Activated CD8-positive, alpha-beta memory T cell treated with anti-CD3 and anti-CD28 coated beads for 48 hours (primary cell): ENCODE measurements at regions not wholly inside any gene's neighbourhood (a gene's known extent, or its start where the extent isn't known, plus 50 kb on each side); places are given as distances from the start of the nearest gene placed in this dataset.

Experiments used
- DNase-seq, 3 experiments: peaks; one replicate each; pipeline ENCODE4 v3.0.0-alpha.2; 2020; ENCODE audit warnings: low read depth in 2 of 3, low spot score in 2 of 3

DNA sequence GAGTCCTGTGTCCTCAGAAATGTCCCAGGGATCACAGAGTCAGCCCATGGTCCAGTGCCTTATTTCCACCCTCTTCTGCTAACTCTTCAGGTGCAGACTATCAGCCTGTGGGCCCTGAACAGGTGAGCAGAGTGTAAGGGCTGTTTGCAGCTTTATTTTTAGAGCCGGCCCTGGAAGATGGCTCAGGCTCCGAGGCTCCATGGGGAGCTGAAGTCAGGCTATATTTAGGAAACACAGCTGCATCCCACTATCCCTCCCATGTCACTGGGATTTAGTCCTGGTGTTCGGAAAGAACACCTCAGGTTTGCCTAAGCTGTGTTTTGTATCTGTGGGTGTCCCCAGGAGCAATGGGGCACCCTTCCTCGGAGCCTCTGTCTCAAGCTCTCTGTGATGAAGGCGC is 126.9 kb downstream of the RPS24 start:
- no peak for DNase-seq

DNA sequence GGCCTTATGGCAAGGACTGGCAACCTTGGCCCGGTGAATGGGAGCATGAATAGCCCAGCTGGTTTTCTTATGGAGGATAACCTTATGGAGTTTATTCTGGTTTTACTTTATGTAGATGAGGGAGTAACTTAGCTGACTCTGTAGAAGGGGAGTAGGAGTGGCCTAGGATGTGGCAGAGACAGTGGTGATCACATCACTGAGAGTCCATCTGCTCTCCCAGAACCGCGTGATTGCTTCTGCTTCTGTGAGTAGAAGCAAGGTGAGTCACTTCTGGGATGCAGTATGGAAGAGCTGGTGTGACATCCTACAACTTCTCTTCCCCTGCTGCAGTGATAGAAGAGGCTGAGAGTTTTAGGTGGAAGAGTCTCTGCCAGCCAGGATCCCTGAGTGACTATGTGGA is 129.2 kb downstream of the RPS24 start:
- DNase-seq = no peak

DNA sequence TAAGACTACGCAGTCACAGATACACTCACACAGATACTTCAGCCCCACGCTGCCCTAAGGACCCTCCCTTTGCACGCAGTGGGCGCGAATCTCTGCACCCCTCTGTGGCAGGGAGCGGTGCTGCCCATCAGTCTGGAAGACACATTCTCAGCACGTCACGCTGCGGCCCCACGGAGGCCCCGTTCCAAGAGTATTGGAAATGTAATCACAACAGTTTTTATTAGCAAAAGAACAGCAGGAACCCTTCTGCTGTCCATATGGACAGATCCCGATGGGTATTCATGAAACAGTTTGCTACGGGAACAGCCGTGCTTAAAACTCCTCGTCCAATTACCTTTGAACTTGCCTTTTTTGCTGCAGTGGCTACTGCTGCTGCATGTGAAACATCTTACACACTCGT is 131.0 kb downstream of the RPS24 start:
- no peak for DNase-seq

DNA sequence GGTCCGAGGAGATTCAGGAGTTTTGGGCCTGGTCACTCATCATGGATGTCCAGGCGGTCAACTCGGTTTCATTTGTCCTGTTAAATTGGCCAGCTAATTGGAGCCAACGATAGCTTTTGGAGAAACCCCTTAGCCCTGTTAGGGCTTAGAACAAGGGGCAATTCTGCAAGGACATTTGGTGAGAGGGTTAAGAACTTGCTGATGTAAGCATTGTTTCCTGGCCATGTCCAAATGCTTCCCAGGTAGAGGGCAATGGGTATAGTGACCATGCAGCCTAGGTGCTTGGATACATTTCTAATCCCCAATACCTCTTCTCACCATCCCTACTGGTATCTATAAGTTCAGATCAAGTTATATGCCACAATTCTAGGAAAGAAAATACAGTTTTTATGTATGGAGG is 131.5 kb downstream of the RPS24 start:
- DNase-seq = no peak

DNA sequence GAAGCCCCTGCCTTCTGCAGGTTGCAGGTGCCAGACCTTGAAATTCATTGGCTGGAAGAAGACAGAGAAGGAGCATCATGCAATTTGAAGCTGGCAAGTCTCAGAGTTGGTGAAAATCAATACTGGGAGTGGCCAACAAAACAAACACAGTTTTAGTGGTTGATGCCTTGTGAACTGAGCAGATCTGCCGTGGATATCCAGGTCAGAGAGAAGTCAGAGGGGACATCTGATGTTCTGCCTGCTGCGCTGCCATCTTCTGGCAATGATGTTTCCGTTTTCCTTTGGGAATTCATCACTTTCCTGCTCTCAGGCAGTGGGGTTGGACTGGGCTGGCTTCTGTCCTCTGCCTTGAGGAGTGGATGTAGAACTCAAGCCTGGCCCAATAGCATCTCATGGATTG is 132.0 kb downstream of the RPS24 start:
- DNase-seq = no peak

DNA sequence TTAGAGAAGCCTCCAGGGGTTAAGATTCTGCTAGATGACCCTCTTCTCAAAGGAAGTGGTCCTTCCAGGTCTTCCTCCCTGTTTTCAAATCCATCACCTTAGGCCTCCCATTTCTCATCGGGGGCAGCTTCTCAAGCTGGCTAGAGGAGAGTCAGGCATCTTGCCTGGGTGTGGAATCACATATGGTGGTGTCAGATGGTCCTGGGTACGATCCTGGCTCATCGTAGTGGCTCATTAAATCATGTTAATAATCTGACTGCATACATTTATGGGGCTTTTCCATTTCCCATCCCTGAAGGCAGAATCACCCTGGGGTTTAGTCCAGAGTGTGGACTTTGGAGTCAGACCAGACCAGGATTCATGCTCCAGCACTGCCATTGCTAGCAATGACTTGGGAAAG is 132.6 kb downstream of the RPS24 start:
- no peak for DNase-seq

DNA sequence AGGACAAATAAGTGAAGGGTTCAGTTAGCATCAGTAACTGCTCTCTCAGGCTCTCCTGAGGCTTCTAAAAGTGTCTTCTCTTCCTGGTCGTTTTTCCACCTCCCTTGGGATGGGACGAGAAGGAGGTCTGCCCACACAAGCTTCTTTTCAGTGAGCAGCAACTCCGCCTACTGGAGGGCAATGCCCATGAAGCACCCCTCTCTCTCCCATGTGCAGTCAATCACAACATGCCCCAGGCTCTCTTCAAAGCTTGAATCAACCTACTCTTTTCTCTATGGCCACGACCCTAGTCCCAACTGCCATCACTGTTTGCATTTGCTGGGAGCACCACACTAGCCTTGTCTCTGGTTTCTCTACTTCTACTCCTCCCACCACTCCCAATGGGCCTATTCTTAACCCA is 135.6 kb downstream of the RPS24 start:
- DNase-seq = no peak

DNA sequence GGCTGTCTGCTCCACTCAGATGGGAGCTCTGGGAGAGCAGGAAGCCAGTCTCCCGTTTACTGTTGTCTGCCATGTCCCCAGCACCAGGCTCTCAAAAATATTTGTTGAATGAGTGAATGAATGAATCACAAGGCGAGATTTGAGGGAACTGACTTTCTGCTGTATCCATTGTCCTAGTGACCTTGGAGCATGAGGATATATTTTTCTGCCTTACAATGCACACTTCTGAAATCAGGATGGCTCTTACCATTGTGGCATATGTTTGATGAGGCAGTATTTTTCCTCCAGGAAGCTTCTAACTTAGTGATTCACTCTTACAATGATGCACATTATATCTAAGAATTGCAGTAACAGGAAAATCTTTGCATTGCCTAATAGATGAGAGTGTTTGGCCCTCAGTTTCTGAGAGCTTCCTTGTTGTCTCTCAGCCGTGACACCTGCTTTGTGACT is 136.4 kb downstream of the RPS24 start:
- DNase-seq = no peak

DNA sequence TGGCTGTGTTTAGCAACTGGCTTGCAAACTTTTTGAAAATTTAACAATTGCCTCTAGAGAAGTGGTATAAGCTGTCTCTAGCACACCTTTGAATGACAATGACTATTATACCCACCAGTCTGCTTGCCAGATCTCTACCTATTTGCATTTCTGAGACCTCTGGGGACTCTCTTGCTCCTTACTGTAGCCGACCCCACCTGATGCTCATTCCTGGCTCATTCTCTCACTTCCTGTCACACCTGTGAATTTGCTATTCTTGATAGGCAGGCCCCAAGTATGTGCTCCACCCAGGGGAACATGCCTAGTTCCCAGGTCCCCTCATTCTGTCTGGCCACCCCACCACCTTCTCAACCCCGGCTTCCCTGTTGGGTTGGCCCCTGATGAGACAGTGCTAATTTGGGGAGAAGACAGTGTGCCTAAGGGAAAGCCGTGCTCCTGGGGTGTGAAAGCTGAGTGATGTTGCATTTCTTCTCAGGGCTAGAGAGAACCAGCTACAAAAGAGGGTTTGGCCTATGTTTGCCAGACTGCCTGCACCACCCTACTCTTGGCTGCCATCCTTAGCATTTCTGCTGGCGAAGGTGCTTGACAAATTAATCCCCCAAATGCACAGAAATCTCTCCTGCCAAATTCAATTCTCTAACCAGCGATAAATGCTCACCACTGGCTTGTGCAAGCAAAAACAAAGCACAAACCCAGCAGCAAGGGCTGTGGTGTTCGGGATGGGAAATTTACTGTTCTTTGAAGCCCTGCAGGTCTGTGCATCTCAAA is 138.2 kb downstream of the RPS24 start:
- DNase-seq = no peak

DNA sequence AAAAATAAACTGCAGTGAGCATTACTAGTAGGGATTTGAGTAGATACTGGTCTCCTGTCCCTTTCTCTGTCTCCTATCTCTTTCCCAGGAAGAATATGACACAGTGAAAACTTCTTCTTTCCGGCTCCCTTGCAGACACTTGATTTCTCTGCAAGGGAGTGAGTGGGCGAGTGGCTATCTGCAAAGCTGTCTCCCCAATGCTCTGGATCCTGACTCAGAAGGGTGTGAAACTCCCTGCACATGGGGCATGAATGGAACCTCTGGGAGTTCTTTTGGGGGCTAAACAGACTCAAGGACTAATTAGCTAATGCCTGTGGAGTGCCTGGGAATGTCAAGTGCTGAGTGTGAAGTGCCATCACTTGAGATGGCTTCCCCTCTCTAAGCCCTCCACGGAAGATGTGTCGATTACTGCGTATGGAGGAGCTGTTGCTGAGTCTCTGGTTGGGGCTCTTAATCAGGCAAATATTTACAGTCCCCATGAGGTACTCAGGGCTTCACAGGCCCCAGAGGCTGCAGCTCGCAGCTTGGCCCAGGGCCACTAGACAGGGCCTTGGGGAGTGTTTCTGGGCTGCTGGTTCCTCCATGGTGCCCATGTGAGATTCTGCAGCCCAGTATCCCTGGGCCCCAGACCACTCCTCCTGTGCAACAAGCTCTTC is 139.8 kb downstream of the RPS24 start:
- DNase-seq = no peak

DNA sequence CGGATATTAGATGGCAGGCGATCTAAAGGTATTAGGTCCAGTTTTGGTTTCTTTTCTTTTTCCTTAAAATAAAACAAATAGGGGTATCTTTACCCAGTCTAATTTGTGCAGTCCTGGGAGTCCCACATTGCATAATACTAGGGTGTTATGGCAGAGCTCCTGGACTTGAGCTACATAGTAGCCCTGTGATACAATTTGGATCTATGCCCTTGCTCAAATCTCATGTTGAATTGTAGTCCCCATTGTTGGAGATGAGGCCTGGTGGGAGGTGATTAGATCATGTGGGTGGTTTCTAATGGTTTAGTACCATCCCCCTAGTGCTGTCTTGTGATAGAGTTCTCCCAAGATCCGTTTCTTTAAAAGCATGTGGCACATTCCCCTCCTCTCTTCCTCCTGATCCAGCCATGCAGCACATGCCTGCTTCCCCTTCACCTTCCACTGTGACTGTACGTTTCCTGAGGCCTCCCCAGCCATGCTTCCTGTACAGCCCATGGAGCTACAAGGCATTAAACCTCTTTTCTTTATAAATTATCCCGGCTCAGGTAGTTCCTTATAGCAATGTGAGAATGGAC is 141.9 kb downstream of the RPS24 start:
- DNase-seq = no peak

DNA sequence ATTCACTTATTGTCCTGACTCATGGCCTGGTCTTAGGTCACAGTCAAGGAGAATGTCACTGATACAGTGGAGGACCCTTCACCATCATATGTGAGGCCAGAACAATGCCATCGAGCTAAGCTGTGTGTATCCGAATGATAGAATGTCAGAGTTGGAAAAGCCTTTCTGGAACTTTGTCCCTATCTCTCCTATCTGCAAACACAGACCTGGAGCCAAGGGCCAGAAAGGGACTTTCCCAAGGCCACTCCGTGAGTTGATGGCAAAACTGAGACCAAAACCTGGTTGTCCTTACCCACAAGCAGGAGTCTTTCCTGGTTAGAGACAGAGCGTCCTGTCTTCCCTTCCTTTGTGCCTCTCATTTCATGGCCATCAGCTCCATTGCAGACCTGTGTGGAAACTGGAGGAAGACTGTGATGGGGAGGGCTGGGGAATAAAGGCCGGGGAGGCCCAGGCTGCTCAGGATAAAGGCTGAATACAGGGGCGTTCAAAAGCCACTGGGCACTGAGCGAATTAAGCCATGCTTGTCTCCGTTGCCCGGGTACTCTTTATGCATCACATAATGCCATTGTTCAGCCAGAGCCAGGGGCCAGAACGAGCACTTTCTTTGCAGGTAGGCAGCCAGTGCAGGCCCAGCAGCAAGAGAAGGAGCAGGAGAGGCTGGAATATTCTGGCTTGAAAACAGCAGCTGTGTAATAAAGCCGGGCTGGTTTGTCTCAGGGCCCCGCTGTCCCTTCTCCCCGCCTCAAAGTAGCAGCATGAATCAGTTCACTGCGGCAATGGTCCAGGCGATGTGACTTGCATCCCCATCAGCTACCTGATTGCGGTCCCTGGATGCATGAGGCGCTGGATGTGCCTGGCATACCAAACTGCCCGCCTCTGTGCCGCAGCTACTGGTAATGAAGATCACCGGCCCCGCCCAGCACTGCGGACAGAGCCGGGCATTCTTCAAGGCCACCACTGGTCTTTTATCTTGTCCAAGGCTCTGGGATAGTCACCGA is 143.0 kb downstream of the RPS24 start:
- DNase-seq = no peak

DNA sequence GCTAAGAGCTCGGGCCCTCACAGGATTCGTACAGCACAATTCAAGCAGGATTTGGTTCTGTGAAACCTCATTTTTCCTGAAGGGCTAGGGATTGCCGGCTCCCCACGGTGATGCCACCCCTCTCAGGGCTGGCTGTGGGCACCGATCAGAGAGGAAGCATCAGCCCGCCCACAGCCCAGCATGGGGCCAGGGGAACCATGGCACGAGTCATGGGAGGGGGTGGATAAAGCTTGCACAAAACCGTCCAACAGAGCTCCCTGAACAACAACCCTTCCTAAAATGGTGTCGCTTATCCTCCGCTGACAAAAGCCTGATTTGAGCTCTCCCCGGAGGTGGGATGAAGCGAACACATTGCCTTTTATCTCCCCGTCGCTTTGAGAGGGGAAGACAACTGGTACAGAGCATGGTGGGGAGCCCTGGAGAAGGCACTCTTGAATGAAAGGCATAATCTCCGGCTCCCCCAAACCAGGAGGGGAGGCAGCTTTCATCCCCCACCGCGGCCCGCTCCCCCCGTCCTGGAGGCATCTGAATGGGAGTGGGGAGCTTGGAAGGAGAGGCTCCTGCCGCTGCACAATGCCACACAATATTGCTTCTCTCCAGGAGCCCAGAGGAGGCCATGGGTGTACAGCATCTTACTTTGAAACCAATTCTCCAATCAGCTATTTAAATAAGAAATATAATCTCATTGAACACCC is 144.0 kb downstream of the RPS24 start:
- no peak for DNase-seq

DNA sequence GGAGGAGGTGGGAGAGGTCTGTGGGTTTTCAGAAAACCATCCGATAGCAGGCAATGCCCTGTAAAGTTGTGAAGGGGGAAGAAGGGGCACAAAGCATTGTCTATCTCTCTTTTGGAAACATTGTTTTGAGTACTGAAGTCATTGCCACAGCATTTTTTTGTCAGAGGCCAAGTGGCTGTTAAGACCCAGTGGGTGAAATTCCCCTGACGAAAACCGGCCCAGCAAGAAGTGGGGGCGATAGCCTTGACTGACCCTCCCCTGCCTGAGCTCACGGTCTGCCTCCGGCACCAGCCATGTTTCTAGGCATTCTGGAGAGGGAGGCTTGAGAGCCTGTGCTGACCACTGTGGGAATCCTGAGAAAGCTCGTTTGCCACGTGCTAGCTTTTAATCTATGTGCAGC is 144.7 kb downstream of the RPS24 start:
- DNase-seq = no peak

DNA sequence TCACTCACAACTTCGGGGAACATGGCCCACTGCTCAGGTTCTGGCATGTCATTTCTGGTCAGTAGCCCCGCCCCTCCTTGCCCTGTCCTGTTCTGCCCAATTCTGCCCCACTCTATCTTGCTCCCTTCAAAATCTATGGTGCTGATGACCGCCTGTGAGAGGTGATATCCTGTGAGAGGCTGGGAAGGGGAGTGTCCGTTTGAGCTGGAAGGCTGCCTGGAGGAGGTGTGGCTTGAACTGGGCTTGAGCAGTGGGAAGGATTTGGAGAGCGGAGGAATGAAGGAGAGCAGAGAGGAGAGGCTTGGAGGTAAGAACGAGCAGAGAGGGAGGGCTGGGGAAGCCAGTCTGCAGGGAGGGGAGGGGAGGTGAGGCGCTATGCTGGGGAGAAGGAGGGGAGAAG is 145.3 kb downstream of the RPS24 start:
- DNase-seq = no peak

DNA sequence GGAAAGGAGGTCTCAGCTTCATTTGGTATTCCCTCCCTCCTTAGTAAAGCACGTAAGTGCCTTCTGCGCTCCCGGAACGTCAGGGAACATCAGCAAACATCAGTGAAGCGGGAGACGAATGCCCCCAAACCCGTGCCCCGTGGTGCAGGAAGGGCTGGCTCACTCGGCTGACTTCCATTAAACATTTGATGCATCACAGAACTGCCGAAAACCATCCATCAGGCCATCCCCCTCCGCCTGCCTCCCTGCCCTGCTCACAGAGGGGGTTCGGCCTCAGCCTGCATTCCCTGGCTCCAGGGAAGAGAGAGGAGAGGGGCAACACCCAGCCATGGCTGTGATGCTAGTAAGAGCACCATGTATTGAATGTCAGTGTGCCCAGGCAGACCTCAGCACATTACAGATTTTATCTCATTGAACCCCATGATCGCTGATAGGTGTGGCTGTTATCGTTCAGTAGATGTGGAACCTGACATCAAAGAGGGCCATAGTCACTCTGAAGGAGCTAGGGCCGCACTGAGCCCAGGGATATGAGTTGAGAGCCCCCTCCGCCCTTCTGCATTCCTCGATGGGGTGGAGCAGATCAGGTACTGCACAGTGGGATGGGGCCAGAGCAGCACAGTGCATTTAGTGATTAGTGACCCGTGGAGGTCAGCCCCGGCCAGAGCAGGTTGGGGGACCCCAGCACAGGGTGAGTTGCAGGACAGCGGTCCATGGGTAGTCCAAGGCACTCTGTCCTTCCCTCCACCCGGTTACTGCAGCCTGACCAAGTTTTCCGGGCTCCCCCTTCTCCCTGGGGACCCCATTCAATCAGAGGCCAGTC is 146.4 kb downstream of the RPS24 start:
- no peak for DNase-seq

DNA sequence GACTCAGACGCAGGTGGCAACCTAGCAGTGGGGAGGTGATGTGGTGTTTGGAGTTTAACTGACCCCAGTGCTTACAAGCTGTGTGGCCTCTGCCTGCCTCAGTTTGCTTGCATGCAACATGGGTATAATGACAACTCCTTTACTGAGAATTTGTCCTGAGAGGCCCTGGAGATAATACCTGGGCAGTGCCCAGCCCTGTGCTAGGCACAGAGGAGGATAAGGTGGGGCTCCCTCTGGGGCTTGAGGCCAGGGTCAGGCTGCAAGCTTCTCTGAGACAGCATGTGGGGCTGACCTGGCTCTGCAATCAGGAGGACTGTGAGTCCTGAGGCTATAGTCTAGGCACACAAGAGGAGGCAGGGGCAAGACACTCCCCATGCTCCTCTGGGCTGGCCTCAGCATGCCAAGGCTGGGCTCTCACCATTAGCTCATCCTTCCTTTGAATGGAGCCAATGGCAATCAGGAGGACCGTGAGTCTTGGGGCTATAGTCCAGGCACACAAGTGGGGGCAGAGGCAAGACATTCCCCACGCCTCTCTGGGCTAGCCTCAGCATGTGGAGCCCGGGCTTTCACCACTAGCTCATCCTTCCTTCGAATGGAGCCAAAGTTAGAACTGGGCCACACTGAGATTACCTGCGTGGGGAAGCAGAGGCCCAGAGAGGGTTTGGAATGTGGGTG is 147.9 kb downstream of the RPS24 start:
- DNase-seq = no peak

DNA sequence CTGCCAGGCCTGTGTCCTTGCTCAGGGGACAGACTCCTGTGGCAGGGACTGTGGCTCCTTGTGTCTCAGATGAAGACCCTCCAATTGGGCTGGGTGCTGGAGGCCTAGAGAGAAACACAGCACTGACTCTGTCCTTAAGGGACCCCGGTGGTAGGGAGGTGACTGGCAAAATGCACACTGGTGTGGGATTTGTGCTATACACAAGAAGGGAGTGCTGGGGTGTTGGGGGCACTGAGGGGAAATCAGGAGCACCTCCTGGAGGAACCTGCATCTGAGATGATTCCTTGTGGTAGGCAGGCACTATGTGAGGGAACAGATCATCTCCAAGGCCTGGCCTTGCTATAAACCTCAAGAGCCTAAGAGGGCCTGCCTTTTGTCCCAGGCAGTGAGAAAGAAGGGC is 149.2 kb downstream of the RPS24 start:
- DNase-seq = no peak
